ENCODE measurements at regions not wholly inside any gene's neighbourhood (a gene's known extent, or its start where the extent isn't known, plus 50 kb on each side); places are given as distances from the start of the nearest gene placed in this dataset.
"Not testable (repeated sequence)": the region's sequence is repeated elsewhere in the genome, so short reads cannot be mapped to it uniquely, and the experiment has no call there.

GRCh38 chr7:113269592-113269991 lies 151.2 kb upstream of the SMIM30 start:
- TF ChIP-seq CTCF (conservative IDR thresholded peaks at IDR 0.05; ENCODE audit: low read length); EZH2phosphoT487 (IDR thresholded peaks at IDR 0.05; ENCODE audit: borderline replicate concordance): not testable (repeated sequence)
